Endometrium (tissue), 2 donors: ENCODE measurements at regions not wholly inside any gene's neighbourhood (a gene's known extent, or its start where the extent isn't known, plus 50 kb on each side); places are given as distances from the start of the nearest gene placed in this dataset.

Experiments
- FAIRE-seq: peaks from 2 replicates; lab custom pipeline; 2012; peaks lifted over from hg19 to GRCh38; lab: Jason Lieb, UNC
- donor health status: control.
- donor health status: control.

DNA sequence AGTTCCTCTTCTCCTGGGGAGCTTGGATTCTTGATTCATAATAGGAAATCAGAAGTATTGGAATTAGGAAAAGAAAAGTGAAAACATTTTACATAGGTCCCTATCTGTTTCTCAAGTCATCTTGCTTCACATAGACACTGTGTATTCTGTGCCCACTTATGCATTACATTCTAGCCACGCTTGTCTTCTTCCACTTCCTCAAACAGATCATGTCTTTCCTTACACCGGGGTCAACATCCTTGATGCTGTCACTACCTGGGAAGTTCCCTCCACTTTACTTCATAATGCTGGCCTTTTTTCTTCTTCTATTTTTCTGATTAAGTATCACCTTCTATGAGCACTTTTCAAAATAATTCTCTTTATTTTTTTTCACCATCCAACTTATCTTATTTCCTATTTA, 606.4 kb upstream of the CDH8 start:
- no peak for FAIRE-seq

DNA sequence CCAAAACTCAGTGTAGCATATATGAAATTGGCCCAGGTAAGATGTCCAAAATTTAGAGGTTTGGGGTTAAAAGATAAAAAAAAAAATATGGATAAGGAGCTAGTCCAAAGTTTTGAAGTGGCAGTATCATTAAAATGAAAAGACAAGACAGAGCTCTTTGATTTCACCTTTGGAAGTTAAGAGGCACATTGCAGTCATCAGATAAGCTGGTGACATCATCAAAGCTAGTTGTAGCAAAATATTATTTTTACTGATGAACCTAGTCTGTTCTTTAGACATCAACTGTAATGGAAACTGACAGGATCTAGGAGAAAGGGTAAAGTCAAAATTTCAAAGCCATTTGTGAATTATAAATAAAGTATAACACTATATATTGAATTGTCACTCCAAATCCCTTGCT, 603.7 kb upstream of the CDH8 start:
- FAIRE-seq, result no peak

DNA sequence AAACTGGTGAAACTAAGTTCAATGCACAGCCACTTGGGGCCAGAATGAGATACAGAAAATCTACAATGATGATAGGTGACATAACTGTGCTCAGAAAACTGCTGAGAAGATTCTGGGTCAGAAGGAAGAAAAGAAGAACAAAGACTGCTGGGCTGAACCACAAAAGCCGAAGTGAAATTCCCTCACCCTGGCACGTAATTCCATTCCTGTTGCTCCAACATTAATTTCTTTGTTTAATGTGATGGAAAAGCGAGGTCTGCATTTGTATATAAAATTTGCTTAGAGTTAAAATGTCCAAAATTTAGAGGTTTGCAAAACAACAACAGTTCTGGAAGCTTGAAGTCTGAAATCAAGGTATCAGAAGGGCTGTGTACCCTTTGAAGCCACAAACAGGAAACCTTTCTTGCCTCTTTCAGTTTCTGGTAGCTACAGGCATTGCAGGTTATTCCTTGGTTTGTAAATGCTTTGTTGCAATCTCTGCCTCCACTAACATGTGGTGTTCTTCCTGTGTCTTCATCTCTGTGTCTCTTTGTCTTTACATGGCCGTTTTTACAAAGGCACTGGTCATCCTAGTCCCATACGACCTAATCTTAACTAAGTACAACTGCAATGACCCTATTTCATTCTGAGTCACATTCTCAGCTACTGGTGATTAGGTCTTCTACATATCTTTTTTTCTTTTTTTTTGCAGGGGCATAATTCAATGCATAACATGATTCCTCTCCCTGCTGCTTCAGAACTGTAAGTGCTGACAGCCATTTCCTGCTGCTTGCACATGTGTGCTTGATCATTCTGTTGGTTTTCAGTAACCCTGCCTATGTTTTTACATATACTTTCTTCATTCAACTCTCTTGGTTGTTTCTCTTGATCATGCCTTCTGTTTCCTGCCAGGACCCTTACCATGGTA, 603.0 kb upstream of the CDH8 start:
- no peak for FAIRE-seq

DNA sequence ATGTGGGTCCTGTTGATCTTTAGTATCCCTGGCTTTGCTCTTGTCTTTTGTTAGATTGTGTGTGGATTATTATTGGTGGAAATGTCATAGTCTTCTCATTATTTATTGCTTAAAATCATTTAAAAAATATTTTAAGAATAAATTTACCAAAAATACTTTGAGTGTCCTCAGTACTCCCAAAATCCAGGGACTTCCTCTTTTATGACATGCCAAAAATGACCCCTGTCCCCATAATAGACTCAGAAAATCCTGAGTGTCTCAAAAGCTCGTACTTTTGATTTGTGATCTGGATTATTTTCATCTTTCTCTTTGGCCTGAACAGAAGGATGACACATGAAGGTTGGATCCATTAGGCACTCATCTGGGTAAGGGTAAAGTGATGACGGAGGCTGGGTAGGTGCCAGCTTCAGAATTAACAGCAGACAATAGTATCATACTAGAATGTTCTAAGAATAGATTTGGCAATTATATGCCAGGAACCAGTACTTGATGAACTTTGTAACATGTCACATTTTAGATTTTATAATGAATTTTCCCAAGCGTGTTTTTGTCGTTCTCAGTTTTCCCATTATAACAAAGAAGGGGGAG, 602.2 kb upstream of the CDH8 start:
- no peak for FAIRE-seq

DNA sequence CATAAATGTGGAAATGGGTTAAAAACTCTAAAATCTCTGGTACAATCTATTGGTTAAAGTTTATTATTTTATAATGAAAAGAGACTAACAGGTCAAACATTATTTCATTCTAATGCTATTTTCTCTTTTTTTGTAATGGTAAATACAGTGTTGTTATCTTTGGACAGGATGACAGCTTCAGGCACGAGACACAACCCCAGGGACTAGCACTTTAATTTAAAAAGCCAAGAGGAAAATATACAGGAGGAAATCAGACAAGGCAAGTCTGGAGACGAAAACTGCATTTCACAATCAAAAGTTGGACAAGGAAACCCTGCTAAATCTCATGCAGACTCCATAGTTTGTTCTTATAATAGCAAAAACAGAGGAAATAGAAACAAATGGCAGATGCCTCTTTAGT, 589.1 kb upstream of the CDH8 start:
- FAIRE-seq, result no peak

DNA sequence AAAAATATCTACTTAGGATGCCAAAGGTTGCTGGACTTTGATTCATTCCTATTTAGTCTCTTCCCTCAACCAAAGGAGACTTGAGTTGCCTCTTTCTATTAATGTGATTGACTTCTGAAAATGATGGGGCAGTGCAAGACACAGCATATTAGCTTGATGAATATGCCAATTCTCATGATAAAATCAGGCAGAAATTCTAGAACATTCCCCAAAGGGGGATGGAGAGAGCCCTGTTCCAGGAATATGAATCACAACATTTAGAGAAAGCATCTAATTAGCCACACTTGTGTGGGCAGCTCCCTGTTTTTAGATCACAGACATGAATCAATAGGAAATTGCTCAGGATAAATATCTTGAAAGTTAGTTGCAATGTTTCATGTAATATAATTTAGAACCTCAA, 584.0 kb upstream of the CDH8 start:
- FAIRE-seq, result no peak

DNA sequence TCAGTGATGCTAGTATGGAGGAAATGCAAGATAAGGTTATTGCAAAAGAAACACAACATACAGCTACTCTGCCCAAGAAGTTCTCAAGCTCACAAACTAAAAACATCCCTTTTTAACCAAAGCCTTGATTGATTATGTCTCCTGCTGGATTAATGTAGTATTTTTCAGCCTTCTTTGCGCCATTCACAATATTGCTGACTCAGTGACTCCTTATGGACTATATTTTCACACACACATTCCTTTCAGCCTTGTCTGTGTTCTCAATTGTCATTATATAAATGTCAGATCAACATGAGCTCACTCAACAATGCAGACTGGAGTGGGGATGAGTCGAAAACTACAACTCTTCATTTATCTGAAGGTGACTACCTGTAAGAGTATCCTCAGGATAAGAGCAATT, 579.3 kb upstream of the CDH8 start:
- FAIRE-seq, result no peak

DNA sequence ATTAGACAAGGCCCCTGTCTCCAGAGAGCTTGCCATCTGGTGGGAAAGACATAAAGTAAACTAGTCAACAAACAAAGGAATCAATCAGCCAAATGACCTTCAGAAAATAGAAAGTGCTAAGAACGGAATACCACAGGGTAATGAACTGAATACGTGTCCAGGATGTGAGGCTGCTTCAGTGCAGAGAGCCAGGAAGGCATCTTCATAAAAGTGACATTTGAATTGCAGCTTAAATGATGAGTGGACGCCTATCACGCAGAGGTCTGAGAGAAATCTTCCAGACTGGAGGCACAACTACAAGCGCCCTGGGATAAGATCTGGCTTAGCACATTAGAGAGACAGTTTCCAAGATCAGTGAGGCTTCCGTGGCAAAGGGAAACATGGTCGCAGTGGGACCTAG, 574.1 kb upstream of the CDH8 start:
- FAIRE-seq, result no peak

DNA sequence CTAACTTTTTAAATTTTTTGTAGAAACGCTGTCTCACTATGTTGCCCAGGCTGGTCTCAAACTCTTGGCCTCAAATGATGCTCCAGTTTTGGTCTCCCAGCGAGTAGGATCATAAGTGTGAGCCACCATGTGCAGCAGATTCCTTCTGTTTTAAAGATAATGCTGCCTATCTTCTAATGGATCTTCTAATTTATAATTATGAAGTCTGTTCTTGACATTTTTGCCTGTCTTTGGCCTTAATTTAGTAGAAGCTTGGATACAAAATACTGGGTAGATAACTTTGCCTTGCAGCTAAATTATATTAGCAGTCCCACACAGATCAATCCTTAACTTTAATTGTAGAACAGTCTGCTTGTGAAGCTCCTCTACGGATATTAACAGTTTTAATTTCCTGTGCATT, 566.6 kb upstream of the CDH8 start:
- no peak for FAIRE-seq

DNA sequence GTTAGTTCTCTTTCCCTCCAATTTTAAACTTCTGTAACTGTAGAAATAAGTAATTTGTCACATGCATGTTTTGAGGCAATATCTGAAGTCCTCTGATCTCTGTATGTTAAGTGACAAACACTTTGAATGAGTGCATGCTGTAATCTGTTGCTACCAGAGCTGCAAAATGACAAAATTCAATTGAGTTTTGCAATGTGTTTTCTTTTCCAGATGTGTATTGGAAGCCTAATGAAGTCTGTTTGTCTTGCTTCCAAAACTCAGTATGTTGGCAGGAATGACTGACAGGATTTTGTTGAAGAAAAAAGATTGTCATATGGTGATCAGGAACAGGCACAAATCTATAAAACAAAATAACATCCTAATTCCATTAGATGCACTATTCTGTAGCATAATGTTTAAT, 561.6 kb upstream of the CDH8 start:
- no peak for FAIRE-seq

DNA sequence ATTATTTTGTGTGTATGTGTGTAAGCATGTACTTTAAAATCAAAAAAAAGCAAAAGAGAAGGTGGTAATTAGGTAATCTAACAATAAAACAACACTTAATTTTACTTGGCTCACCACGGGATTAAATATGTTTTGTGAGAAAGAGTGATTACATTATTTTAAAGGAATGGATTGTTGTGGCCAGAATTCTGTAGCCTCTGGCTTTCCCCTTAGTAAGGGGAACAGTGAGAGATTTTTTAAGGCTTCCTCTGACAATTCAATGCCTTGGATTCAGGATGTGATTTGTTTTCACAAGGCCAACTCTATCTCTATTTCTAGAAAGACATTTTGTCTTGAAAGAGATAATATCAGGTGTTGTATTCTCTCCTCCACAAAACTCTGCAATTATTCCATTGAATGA, 560.3 kb upstream of the CDH8 start:
- no peak for FAIRE-seq

DNA sequence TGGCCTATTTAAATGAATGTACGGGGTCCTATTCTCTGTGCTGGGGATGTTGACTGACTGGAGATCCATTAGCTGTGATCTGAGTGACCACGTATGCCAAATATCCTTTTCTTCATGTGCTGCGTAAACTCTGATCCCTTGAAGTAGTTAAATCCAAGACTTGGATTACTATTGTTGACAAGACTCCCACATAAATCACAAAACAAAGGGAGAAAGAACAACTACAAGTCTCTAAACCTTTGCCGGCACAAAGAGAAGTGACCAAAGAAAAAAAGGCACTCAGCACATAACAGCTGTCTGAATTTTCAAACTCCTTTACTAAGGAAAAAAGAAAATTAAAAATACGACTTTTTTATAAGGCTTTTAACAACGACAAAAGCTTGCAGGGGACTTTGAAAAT, 559.9 kb upstream of the CDH8 start:
- FAIRE-seq, result peak; percentile 70

DNA sequence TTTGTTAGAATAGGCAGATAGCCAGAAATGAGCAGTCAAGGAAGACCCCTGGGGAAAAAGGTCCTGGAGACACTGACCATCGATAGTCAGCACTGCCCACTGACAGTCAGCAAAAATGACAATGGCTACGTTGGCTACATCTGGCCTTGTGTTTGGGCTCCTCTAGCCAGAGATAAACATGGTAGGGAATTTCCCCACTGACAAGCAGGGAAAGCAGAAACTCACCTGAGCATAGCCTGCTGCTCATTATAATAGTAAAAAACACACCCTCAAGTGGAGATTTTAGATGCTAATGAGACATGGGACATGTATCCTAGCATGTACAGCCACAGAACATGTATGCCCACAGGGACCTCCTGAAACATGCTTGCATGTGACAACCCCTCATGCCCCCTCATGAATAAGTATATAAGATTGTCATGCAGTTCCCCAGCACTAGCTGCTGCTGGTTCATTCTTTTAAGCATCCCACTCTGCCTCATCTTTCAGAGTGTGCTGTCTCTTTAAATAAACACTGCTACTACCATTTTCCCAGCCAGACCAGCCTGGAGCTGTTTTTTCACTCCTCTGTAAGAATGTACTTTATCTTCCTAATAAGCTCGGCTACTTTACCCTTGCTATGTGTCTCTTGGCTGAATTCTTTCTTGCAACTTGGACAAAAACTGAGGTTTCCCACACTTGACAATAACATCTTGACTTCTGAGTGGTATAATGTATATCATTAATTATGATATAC, 550.1 kb upstream of the CDH8 start:
- FAIRE-seq, result no peak

DNA sequence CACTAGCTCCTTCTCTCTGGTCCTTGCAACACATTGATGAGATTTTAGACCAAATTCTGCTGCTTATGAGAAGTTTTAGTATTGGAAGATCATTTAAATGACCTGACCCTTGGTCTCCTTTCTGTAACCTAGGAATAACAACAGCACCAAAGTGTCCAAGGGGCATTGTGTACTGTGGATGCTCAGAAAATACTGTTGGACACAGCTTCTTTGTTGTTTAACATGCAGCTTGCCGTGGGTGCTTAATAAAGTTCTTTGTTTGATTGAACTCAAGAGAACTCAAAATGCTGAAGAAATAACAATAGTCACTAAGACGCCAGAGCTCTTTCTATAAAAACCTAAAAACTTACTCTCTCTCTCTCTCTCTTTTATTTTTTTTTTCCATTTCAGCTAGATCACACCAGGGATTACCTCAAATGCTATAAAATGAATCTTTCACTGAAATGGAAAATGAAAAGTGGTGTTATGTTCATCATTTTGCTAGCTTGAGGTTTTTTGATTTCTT, 548.9 kb upstream of the CDH8 start:
- FAIRE-seq, result no peak

DNA sequence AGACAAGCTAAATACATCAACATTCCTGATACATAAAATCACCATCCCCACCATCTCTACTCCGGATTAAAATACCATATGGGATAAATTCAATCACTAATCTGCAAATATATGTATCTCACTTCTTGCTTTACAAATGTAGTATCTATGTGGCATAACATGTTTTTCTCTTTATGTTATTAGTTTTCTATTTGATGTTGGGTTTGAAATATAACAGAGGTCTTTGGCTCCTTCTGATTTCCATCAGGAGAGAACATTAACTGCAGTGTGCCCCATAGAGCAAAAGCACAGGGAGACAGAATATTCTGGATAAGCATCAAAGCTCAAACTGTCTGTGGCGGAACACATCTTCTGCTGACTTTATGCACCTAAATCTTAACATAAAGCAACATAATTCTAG, 547.2 kb upstream of the CDH8 start:
- FAIRE-seq, result no peak

DNA sequence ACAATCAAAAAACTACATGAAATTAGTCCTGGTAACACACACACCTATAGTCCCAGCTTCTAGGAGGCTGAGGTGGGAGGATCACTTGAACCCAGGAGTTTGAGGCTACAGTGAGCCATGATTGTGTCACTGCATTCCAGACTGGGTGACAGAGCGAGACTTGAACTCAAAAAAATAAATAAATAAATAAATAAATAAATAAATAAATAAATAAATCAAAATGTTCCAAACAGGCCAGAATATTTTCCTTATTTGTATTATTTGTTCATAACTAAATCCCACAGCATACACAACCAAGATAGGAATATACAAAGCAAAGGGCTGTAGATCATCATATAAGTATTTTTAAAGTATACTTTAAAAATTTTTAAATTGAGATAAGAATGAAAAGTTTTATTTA, 537.2 kb upstream of the CDH8 start:
- FAIRE-seq, result no peak

DNA sequence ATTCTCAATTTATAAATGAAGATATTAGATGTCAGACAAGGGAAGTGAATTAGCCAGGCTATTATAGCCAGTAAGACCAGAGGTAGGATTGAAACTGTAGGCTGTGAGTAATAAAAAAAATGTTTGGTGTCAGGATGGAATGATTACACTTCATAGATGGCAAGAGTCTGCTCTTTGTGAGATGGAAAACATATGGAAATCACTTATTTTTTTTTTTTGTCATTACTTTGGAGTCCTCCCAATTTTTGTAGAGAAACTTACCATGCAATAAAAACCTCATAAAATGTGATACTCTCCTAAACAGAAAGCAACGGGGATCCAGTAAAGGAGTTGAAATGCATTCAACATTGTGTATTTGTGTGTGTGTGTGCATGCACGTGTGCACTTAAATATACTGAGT, 532.7 kb upstream of the CDH8 start:
- FAIRE-seq, result no peak

DNA sequence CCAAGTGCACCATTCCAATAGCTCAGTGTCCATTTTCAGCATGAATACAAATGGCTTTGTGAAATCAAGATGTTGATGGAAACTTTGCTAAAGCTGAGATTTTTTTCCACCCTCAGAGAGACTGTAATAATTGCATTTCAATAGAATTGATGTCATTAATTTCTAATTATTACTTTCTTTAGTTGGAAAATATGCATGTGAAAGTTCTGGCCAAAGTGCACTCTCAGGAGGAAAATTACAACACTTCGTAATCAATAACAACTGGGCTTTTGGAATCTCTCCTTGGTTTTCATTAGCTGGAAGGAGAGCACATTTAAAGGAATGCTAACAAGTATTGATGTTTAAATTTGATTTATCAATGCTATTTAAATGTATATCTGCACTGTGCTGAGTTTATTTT, 529.5 kb upstream of the CDH8 start:
- FAIRE-seq, result no peak

DNA sequence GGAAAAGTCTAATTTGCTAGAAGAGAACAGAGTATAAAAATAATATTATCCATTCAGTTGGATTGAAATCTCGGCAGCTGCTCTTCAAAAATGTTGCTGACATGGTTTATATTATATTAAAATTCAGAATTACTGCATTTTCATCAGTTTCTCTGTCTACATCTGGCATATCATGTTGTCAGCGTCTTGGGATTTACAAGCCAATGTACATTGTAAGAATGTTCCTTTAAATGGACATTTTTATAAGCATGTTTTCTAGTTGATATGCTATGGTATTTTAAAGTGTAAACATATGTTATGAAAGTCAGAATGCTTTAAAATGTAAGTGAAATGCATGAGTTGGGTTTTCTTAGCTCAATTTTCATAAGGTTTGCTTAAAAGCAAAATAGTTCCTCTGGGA, 528.1 kb upstream of the CDH8 start:
- FAIRE-seq, result no peak

DNA sequence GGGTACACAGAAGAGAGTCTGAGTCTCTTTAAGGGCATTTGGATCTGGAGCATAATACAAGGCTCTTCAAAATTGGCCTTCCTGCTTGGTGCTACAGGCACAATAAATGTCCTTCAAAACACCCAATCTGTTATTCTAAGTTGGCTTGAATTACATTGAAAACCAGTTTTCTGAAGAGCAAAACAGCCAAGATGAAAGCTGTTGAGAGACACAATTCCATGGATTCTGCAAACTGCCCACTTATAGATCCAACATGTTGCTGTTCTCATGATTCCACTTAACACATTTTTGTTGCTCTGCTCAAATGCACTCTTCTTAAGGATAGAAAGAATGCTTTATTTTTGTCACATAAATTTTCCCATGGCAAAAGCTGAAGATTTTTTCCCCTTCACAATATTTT, 525.9 kb upstream of the CDH8 start:
- FAIRE-seq, result no peak

DNA sequence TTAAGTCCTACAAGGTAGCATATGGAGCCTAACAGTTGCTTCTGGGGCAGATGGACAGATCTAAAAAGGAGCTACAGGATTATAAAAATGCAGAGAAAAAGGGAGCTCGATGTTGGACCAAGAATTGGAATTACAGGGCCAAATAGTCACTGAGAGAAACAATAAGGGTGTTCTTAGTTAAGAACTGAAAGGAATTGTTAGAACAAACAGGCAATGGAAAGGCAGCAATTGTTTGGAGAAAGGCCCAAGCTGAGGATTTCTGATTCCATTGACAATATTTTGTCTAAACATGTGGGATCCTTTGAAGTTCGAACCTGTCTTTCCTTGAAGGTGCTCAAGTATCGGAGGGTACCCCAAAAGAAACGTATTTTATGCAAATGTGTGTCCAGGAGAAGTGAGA, 513.6 kb upstream of the CDH8 start:
- no peak for FAIRE-seq

DNA sequence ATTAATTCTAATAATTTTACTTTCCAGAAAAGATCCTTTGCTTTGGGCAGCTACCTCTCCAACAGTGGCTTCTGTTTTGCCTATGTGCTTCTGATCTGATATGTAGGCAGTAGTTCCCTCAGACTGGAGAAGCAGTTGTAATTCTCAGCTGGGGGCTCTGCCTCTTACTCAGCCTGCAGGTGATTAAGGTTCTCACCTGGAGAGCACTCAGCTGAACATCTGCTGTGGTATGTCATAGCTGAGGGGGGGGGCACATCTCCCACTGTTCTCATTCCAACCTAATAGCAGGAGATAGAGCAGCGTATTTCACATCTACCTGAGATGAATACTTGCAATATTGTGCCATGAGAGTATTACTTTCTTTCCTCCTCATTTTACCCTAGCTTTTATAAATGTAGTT, 511.9 kb upstream of the CDH8 start:
- no peak for FAIRE-seq

DNA sequence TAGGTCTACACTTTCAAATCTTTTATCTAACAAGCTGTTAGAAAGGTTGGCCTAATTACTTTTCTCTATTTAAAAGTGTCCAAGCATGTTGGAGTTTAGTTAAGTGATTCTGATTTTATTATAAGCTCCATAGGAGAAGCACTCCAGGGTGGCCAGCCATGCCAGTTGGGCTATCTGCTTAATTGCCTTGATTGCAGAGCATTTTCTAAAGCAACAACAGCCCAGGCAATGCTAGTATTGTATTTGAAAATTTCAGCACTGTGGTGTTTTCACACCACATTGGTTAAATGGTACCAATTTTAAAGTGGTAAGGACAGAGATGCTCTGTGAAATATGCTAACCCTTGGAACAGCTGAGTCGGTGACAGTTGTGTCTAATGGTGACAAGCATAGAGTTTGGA, 510.5 kb upstream of the CDH8 start:
- FAIRE-seq, result no peak
